NCI-H526 (cell line): ENCODE measurements at regions not wholly inside any gene's neighbourhood (a gene's known extent, or its start where the extent isn't known, plus 50 kb on each side); places are given as distances from the start of the nearest gene placed in this dataset.

Experiments
- DNase-seq, 2 experiments: peaks; one replicate each; lab custom pipeline; 2025; lab: John Stamatoyannopoulos, UW

DNA sequence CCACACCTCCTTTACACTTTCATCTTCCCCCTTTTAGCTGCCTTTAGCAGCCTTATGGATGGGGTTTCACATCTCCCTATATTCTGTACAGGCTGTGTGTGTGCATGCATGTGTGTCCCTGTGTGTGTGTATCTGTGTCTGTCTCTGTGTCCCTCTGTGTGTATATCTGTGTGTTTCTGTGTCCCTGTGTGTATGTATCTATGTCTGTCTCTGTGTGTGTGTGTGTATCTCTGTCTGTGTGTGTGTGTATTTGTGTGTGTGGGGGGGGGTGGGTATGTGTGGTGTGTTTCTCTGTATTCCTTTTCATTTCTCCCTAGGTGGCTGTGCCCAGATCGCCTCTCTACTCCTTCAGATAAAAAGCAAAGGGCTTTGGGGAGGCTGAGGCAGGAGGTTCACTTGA is 52.2 kb upstream of the CD83 start:
- DNase-seq: no peak

DNA sequence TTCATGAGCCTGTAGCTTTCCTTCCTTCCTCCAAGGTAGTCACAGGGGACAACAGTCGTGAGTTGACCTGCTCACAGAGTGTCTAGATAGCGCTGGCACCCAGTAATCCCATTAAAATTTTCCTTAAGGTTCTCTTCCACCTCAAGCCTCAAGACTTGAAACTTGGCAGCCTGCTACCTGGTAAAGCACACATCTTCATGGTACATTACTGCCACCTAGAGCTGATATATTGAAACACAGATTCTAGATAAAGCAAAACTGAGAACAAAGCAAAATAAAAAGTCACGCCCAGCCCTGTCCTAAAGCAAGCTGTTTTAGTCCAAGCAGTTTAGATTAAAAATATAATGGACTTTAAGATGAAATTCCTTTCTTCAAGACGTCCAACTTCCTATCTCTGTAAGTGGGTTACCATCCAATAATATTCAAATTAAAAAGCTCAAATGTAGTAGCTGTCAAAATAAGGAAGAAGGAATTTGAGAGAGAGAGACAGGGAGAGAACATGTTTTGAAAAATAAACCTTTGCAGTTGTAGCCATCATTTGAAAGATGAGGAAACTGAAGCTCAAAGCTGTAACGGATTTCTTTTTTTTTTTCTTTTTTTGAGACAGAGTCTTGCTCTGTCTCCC is 50.7 kb upstream of the CD83 start:
- peak; percentile 54 to 77 for DNase-seq

DNA sequence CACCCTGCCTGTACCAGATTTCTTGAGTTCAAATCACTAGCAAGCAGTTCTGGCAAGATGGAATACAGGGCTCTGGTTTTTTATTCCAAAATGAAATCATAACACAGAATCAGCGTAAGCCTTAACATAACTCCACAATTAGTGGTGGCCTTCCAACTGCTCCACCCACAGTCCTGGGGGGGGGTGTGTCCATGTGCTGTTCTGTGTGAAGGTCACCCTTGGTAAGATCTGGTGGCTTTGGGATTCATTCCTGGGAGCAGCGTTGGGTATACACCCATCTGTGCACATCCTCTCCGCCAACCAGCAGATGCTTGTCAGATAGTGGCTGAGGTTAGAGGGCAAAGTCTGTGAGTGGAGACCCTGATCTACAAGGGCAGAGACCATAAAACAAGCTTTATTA is 49.9 kb upstream of the CD83 start:
- no peak for DNase-seq
